ENCODE measurements at regions not wholly inside any gene's neighbourhood (a gene's known extent, or its start where the extent isn't known, plus 50 kb on each side); places are given as distances from the start of the nearest gene placed in this dataset.

DNA sequence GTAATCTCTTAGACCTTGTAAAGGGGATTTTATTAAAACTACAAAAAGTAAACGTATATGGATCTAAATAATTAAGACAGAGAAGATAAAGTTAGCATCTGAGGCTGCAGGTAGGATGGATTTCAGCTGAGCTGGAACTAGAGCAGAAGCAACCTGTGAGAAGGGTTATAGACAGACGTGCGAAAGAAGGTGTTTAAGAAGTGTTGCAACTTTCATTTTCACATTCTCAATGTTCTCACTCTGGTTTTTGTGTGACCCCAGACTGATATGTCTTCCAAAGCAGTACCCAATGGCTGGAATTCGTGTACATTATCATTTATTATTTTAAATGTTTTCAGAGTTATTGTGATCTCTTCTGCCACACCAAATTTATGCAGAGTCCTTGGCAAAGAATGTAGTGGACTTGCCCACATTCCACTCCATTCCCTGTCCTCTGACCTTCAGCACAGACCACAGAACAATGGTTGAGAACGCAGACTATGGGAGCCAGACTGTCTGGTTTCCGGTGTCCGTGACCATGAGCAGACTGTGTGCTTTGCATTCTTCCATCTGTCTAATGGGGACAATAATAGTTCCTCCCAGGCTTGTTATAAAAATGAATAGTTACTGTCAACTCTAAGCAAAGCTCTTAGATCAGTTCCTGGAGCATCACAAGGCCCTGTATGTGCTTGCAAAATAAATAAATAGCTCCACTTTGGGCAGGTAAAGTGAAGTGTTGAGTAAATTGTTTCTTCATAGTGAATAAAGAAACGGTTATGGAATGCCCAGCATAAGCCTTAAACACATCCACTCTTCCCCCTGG lies 140.6 kb upstream of the SAMSN1 start:
- TF ChIP-seq, protein P1, sequence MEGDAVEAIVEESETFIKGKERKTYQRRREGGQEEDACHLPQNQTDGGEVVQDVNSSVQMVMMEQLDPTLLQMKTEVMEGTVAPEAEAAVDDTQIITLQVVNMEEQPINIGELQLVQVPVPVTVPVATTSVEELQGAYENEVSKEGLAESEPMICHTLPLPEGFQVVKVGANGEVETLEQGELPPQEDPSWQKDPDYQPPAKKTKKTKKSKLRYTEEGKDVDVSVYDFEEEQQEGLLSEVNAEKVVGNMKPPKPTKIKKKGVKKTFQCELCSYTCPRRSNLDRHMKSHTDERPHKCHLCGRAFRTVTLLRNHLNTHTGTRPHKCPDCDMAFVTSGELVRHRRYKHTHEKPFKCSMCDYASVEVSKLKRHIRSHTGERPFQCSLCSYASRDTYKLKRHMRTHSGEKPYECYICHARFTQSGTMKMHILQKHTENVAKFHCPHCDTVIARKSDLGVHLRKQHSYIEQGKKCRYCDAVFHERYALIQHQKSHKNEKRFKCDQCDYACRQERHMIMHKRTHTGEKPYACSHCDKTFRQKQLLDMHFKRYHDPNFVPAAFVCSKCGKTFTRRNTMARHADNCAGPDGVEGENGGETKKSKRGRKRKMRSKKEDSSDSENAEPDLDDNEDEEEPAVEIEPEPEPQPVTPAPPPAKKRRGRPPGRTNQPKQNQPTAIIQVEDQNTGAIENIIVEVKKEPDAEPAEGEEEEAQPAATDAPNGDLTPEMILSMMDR (optimal IDR thresholded peaks at IDR 0.05 in 1 of 3, IDR thresholded peaks at IDR 0.05 in 1 of 3, conservative IDR thresholded peaks at IDR 0.05 in 1 of 3; ENCODE audit: extremely low read depth in 1 of 3, insufficient read depth in 2 of 3, low read length in 3 of 3) = no peak
- no peak for TF ChIP-seq EZH2 (IDR thresholded peaks at IDR 0.05; ENCODE audit: low read length)
